Tibial nerve (tissue), 4 donors: ENCODE measurements at regions not wholly inside any gene's neighbourhood (a gene's known extent, or its start where the extent isn't known, plus 50 kb on each side); places are given as distances from the start of the nearest gene placed in this dataset.

ENCODE experiments used
- CTCF ChIP-seq, 5 experiments: fragments of 200-600 bp in 3 of 5; fragments of 450-650 bp in 2 of 5; sonication (generic) in 3 of 5; IDR thresholded peaks; one replicate each; pipeline ENCODE4 v1.5.1; 2016 to 2019; ENCODE audit warnings: antibody characterized with exemption in 5 of 5, mild to moderate bottlenecking in 3 of 5, moderate library complexity in 2 of 5
- EP300 ChIP-seq, 2 donors: sonication (generic); formaldehyde crosslinking; IDR thresholded peaks; one replicate each; pipeline ENCODE4 v1.6.1; 2017; ENCODE audit warnings: antibody characterized with exemption in 2 of 2, mild to moderate bottlenecking in 1 of 2
- POLR2A ChIP-seq, 2 donors: fragments of 450-650 bp; IDR thresholded peaks; one replicate each; pipeline ENCODE4 v1.6.1; 2017; ENCODE audit warnings: antibody characterized with exemption in 2 of 2, mild to moderate bottlenecking in 2 of 2, moderate library complexity in 2 of 2

DNA sequence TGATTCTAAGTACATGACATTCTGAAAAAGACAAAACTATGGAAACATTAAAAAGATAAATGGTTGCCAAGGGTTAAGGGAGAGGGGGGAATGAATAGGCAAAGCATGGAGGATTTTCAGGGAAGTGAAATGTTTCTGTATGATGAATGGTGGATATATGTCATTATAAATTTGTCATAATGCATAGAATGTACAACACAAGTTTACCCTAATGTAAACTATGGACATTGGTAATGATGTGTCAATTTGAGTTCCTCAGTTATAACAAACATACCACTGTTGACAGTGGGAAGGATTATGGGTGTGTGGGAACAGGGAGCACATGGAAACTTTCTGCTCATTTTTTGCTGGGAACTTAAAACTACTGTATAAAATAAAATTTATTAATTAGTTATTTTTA is 427.1 kb upstream of the ESRRG start:
- TF ChIP-seq CTCF (IDR thresholded peaks at IDR 0.05): no peak
- no peak for TF ChIP-seq POLR2A (IDR thresholded peaks at IDR 0.05)
- TF ChIP-seq EP300 (IDR thresholded peaks at IDR 0.05): no peak
